Activated CD4-positive, CD25-positive, alpha-beta regulatory T cell (primary cell): ENCODE measurements at regions not wholly inside any gene's neighbourhood (a gene's known extent, or its start where the extent isn't known, plus 50 kb on each side); places are given as distances from the start of the nearest gene placed in this dataset.
"Not testable (repeated sequence)": the region's sequence is repeated elsewhere in the genome, so short reads cannot be mapped to it uniquely, and the experiment has no call there.

ENCODE experiments used
- DNase-seq, 4 experiments: peaks; one replicate each; lab custom pipeline; 2025; lab: John Stamatoyannopoulos, UW

DNA sequence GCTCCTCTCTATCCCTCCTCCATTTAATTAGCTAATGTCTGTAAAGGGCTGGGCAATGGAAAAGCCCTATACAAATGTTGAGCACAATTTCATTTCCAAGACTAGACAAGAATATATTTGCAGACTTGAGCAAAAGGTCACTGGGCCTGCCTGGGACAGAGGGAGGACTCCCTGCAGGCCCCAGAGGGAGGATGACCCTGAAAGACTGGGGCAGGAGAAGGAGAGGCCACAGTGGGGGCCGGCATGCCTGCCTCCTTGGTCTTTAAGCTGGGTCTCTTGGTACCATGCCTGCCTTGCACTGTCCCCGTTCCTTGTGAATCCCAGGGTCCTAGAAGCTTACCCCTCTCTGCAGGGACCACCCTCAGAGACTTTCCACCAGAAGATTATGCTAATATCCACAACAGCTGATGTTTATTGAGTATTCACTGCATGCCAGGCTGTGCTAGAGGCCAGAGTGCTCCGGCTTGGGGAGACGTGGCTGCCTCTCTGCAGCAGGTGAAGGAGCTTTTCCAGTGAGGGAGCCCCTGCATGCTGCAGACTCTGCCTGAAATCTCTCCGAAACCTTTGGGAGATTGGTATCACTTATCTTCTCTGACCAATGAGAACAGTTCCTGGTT, 72.7 kb upstream of the HSPA9 start:
- DNase-seq = no peak

GRCh38 chr5:138647261-138647788, 72.1 kb upstream of the HSPA9 start:
- no peak for DNase-seq

DNA sequence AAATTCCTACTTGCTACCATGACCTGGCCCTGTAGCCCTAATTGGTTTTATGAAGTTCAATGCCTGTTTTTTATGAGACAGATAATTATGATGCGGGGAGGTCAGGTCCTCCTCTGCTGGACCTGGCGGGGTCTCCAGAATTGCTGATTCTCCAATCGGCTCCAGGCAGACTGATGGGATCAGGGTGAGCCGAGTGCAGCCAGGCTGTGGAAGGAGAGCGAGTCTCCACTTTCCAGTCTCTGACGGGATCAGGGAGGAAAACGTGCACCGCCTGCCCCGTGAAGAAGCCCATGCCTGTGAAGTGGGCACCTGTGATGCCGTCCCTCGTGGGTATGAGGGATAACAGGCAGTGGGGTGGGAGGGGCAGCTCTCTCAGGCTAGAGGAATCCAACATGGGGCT, 71.5 kb upstream of the HSPA9 start:
- no peak for DNase-seq

DNA sequence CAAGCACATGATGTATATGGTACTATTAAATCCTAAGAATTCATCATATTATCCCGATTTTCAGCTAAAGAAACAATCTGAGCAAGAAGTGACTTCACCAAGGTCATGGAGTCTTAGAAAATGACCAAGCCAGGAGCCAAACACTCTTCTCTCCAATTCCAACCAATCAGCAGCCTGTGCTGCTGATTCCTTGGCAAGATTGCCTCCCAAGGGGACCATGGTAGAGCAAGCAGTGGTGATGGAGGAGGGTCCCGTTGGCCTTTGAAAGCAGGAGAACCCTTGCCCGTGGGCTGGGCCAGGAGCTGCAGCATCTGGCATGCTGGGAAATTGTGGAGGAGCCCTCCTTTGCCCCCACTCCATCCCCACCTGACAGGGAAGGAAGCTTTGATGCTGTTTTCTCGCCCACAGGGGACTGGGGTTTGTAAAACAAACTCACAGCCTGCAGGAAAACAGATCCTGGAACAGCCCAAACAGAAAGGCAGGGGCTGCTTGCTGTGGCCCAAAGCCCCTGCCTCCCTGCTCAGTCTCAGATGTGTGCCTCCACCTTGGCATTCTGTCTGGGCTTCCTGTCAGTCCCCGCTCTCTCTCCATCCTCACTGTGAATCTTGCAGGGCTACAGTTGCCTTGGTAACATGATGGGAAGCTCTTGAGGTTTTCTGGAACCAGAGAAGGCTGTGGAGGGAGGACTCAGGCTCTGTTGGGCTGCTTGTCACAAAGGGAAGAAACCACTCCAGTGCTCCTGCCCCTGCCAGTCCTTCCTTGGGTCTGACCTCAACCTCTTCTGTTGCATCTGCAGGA, 70.8 kb upstream of the HSPA9 start:
- no peak for DNase-seq

DNA sequence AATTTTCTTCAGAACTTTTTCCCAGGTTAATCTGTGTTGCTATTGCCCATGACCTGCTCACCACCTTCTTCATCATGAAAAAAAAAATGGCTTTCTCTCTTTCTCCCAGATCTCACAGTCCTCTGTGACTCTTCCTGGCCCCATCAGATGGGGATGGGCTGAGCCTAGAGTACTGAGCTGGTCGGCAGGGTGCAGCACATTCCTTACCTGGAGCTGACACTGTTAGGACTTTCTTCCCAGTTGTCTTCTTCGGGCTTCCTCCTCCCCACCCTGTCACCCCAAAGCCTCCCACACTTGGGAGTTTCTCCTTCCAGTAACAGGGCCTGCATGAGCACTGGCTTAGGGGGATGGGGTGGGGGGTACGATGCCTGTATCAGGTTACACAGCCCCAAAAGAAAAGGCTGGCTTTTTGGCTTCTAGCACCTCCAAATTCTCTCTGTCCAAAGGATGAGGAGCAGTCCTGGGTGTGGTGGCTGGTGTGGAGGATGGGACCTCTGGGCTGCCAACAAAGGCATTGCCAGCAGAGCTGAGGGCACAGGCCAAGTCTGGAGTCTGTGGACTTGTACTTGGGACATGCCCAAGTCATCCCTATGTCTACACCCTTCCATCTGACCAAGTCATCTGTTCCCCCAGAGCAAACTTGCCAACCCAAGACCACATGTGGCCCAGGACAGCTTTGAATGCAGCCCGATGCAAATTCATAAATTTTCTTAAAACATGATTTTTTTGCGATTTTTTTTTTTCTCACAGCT, 68.0 kb upstream of the HSPA9 start:
- DNase-seq = no peak

- peak in 3 of 4 experiments; percentile 10 to 65 (median 56) for DNase-seq
These were observed 66.5 kb upstream of the HSPA9 start for GRCh38 chr5:138641547-138642298.

GRCh38 chr5:138640646-138641254, 65.5 kb upstream of the HSPA9 start:
- no peak for DNase-seq

GRCh38 chr5:138640138-138640537, 64.9 kb upstream of the HSPA9 start:
- no peak for DNase-seq

- DNase-seq = no peak
These were observed 64.1 kb upstream of the HSPA9 start for GRCh38 chr5:138639326-138639725.

DNA sequence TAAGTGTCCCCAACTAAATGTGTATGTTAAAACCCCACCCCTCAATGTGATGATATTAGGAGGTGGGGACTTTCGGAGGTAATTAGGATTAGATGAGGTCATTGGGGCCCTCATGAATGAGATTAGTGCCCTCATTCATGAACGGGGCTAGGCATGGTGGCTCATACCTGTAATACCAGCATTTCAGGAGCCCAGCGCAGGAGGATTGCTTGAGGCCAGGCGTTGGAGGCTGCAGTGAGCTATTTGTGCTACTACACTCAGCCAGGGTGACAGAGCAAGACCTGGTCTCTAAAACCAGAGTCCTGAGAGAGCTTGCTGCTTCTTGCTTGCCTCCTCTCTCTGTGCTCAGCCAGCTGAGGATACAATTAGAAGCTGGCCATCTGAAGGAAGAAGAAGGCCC, 62.1 kb upstream of the HSPA9 start:
- no peak for DNase-seq

- no peak for DNase-seq
These were observed 61.3 kb upstream of the HSPA9 start for GRCh38 chr5:138636398-138636944.

DNA sequence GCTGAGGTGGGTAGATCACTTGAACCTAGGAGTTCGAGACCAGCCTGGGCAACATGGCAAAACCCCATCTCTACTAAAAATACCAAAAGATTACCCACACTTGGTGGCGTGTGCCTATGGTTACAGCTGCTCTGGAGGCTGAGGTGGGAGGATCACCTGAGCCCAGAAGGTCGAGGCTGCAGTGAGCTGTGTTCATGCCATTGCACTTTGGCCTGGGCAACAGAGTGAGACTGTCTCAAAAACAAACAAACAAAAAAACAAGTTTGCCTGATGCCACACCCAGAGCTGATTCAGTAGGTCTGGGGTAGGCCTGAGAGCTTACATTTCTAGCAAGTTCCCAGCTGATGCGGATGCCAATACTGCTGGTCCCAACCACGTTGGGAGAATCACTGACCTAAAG, 60.5 kb upstream of the HSPA9 start:
- DNase-seq = no peak

GRCh38 chr5:138635265-138635664, 60.1 kb upstream of the HSPA9 start:
- no peak for DNase-seq

- DNase-seq = not testable (repeated sequence)
These were observed 59.6 kb upstream of the HSPA9 start for GRCh38 chr5:138634804-138635203.

- no peak for DNase-seq
These were observed 57.8 kb upstream of the HSPA9 start for GRCh38 chr5:138632900-138633489.

GRCh38 chr5:138631096-138631928, 56.1 kb upstream of the HSPA9 start:
- DNase-seq = no peak

DNA sequence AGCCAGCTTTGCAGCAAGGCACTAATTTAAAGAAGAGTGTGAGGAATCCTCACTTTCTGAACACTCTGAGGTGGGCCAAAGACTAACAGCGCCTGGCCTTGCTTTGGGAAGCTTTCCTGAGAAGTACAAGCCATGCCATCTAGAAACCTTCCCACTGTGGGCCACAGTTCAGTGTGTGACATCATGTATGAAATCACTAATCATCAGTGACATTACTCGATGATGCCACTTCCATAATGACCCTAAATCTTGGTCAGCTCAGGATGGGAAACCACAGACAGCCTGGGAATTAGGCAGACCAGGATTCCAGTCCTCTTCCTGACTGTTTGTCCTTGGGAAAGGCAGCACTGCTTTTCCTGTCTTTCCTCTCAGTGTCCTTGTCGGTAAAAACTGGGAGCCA, 54.2 kb upstream of the HSPA9 start:
- no peak for DNase-seq

DNA sequence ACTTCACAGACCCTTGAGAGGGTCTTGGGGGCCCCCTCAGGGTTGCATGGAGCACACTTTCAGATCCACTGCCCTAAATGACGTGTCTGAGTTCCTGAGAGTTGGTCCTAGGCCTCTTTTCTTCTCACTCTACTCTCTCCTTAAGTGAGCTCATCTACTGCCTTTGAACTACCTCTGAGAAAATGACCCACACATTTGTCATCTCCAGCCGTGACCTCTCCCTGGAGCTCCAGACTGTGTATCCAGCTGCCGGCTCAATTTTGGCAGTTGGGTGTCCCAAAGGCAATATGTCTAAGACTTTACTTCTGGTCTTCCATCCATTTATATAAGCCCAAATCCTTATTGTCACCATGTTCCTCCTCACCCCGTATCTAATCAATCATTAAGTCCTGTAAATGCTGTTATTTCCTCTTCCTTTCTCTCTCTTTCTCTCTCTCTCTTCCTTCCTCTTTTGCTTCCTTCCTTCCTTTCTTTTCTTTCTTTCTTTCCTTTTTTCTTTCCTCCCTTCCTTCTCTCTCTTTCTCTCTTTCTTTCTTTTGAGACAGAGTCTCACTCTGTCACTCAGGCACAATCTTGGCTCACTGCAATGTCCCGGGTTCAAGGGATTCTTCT, 51.2 kb upstream of the HSPA9 start:
- DNase-seq = no peak

GRCh38 chr5:138625134-138625533, 49.9 kb upstream of the HSPA9 start:
- no peak for DNase-seq
